ENCODE measurements at regions not wholly inside any gene's neighbourhood (a gene's known extent, or its start where the extent isn't known, plus 50 kb on each side); places are given as distances from the start of the nearest gene placed in this dataset.

- no peak overlapping the region for H3K4me3 ChIP-seq
- no peak overlapping the region for H3K27ac ChIP-seq
Observed at GRCh38 chr15:25514522-25514921, 75.7 kb upstream of the UBE3A start.

GRCh38 chr15:25512957-25513356 lies 74.1 kb upstream of the UBE3A start:
- Histone ChIP-seq H3K27ac (no peak overlapping the region), H3K4me3 (no peak overlapping the region)

- Histone ChIP-seq H3K27ac (no peak overlapping the region), H3K4me3 (no peak overlapping the region)
Observed at GRCh38 chr15:25510146-25510545, 71.3 kb upstream of the UBE3A start.

- Histone ChIP-seq H3K27ac (no peak overlapping the region), H3K4me3 (no peak overlapping the region)
Observed at GRCh38 chr15:25509703-25510102, 70.9 kb upstream of the UBE3A start.

GRCh38 chr15:25508369-25509002 lies 69.7 kb upstream of the UBE3A start:
- no peak overlapping the region for H3K27ac ChIP-seq
- no peak overlapping the region for H3K4me3 ChIP-seq

GRCh38 chr15:25504307-25504706 lies 65.5 kb upstream of the UBE3A start:
- no peak overlapping the region for H3K4me3 ChIP-seq
- no peak overlapping the region for H3K27ac ChIP-seq

- H3K4me3 ChIP-seq: no peak overlapping the region
- H3K27ac ChIP-seq: no peak overlapping the region
Observed at GRCh38 chr15:25501828-25502446, 63.1 kb upstream of the UBE3A start.

GRCh38 chr15:25498835-25499234 lies 60.0 kb upstream of the UBE3A start:
- no peak overlapping the region for H3K27ac ChIP-seq

GRCh38 chr15:25497934-25498333 lies 59.1 kb upstream of the UBE3A start:
- H3K27ac ChIP-seq: no peak overlapping the region
- no peak overlapping the region for H3K4me3 ChIP-seq

More at GRCh38 chr15:25498835-25499234, 60.0 kb upstream of the UBE3A start:
- no peak overlapping the region for H3K4me3 ChIP-seq

- Histone ChIP-seq H3K4me3 (no peak overlapping the region), H3K27ac (no peak overlapping the region)
Observed at GRCh38 chr15:25493823-25494526, 55.2 kb upstream of the UBE3A start.

GRCh38 chr15:25492315-25492714 lies 53.5 kb upstream of the UBE3A start:
- no peak overlapping the region for H3K4me3 ChIP-seq
- no peak overlapping the region for H3K27ac ChIP-seq

Measured in skin epidermis (tissue), 12 donors.